AML-193 (cell line): ENCODE measurements at regions not wholly inside any gene's neighbourhood (a gene's known extent, or its start where the extent isn't known, plus 50 kb on each side); places are given as distances from the start of the nearest gene placed in this dataset.
"Not testable (repeated sequence)": the region's sequence is repeated elsewhere in the genome, so short reads cannot be mapped to it uniquely, and the experiment has no call there.

Experiments
- DNase-seq, 2 experiments: peaks; one replicate each; lab custom pipeline; 2025; lab: John Stamatoyannopoulos, UW

GRCh38 chr10:2246747-2247146 lies 509.4 kb upstream of the ADARB2 start:
- no peak for DNase-seq

DNA sequence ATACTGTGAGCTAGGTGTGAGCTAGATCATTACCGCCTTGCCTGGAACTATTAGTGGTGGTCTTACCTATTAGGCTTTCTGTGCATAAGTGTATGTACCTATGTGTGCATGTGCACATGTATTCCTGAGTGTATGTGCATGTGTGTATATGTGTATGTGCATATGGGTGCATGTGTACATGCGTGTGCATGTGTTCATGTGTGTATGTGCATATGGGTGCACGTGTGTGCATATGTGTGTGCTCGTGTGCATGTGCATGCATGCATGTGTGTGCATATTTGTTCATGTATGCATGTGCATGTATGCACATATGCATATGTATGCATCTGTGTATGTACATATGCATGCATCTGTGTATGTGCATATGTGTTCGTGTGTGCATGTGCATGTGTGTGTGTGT lies 508.3 kb upstream of the ADARB2 start:
- DNase-seq, result no peak

DNA sequence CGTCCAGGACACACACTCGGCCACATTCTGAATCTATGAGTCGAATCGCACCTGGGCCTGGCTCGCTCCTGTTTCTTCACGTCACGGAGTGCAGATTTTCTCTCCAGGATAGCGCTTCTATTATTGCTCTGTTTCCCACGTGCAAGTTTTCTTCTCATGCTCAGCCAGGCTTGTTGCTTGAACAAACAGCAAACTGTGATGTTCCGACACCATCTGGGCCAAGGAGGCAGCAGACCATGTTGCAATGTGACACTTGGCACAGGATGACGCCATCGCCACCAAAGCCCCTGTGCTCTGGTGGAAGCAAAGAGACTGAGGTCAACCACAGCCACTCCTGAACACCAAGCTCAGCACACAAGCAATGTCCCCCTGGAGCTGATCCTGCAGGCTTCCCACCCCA lies 507.1 kb upstream of the ADARB2 start:
- no peak for DNase-seq

GRCh38 chr10:2236876-2237275 lies 499.6 kb upstream of the ADARB2 start:
- no peak for DNase-seq

- DNase-seq, result no peak
Observed at GRCh38 chr10:2232479-2232878, 495.2 kb upstream of the ADARB2 start.

DNA sequence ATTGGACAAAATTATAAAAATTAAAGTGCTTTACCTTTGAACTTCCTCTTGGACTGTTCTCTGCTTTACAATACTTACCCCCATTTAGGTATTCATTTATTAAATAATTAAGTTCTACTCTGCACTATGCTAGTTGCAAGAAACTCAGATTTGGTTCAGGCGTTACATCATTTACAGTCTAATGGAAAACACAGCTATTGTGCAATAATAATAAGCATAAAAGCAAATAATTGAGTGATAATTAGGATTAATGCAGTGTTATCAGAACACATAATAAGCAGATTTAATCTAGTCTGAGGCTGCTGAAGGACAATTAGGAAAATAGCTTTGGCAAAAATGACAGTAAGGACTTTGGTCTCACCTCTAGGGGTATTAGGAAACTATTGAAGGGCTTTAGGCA lies 493.2 kb upstream of the ADARB2 start:
- no peak for DNase-seq

DNA sequence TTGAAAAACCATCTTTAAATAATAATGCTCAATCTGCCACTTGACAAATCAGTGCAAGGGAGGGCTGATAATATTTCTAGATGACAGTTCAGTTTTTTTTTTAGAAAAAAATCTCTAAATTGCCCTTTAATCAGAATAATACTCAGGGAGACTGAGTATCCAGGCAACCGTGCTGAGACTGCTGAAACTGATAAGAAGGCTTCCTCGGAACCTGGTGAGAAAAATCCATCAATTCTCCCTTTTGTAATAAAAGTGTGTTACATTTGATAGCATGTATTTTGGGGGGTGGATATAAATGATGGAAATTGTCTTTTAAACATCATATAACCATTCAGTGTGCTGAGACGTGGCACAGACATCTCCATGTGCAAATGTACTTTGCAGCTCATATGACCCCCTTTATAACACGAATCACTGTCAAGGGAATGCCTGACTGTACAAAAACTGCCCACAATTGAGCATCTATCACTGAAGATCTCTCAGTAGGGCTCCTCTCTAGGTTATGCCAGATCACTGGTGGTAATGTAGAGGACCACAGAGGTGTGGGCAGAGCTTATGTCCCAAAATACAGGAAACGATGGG lies 491.1 kb upstream of the ADARB2 start:
- no peak for DNase-seq

DNA sequence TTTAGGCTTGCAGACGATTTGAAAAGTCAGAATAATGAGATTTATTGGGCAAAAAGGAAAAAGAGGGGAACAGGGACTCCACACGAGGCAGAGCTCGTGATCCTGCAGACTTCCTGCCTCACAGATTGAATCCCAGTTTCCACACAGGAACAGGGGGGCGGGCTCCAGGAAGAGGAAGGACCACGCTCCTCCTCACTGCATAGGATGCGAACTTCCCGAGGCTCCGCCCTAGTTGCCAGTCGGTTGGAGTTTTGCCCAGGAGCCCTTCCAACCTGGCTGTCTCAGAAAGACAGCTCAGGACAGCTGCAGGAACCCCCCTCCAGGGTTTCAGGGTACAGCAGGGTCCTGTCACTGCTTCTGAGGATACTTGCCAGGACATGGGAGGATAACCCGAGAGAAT lies 488.3 kb upstream of the ADARB2 start:
- DNase-seq, result no peak

GRCh38 chr10:2223548-2224320 lies 486.4 kb upstream of the ADARB2 start:
- DNase-seq, result no peak

GRCh38 chr10:2222631-2223030 lies 485.3 kb upstream of the ADARB2 start:
- DNase-seq, result no peak

GRCh38 chr10:2214805-2215204 lies 477.5 kb upstream of the ADARB2 start:
- DNase-seq, result no peak

GRCh38 chr10:2214092-2214491 lies 476.8 kb upstream of the ADARB2 start:
- DNase-seq, result no peak

GRCh38 chr10:2212244-2212834 lies 475.0 kb upstream of the ADARB2 start:
- no peak for DNase-seq

DNA sequence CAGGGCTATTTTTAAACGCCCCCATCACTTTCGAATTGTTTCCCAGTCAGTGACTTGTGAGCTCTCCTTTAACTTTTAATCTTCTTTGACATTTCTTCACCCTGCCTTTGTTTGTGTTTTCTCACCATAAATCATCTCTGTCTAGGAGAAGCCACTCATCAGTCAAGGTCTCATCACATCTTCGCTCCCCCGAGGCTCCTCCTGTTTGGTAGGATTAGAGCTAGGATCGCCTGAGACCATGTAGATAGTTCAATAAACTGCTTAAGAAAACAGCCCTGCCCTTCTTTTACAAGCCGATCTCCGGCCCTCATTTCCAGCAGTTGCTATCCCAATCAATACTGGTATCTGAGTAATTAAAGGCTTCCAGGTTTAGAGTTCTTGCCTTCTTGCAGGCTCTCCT lies 472.8 kb upstream of the ADARB2 start:
- DNase-seq, result no peak

DNA sequence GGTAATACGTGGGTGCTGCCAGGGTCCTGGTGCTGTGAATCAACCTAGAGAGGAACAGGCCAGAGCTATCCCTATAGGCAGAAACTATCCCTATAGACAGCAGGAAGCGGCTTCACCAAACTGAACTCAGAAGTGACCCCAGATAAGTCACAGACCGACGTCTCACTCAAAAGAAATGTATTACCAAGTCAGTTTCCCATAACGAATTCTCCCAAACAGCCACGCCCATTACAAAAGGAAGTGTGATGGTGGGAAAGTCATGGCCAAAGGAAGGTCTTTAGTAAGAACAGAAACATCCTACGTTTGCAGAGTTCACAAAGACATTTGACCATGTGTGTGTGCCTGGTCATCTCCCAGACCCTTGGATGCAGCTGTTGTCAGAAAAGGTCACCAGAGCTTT lies 470.8 kb upstream of the ADARB2 start:
- DNase-seq, result no peak

DNA sequence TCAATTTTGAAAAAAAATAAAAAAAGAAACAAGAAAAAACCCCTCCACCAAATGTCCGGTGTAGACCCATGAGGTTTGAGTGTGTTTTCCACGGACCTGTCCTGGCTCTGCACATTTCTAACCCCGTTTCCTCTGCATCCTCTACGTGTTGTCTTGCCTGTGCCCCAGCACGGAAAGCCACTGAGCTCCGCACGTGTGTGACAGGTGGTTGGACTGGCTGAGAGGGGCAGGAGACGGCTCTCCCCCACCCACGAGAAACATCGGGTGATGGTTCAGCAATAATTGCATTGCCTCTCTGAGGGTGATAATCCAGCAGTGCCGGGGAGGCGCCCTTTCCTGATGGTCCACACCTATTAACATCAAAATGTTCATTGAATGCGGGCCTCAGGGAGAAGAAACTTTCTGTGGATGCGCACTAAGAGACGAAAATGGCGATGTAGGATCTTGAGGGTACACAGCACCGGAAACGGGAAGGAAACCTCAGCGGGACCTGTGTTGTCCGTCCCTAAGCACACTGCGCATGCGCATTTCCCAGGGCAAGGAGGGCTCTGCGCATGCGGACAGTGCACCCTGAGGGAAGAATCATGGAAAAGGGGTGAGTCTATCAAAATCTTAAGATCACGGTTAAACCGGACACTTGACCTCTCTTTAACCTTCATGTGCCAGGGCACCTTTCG lies 470.1 kb upstream of the ADARB2 start:
- no peak for DNase-seq

DNA sequence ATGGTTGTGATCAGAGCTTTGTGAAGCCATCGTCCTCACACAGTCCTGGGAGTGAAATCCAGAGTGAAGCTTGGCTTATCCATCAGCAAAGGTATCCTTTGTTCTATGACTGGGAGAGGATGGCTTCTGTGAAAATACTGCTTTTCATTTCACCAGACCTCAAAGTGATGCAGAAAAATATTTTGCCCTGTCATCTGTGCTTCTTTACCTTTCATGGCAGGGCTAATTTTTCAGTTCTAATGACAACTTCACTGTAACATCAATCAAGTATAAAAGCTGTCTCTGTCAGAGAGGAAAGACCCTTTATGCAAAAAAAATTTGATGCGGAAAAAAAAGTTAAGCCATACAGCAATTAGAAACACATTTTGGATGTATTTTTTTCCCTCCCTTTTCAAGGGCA lies 468.1 kb upstream of the ADARB2 start:
- DNase-seq, result no peak

- no peak for DNase-seq
Observed at GRCh38 chr10:2202401-2202800, 465.1 kb upstream of the ADARB2 start.

GRCh38 chr10:2201534-2202099 lies 464.3 kb upstream of the ADARB2 start:
- no peak for DNase-seq

GRCh38 chr10:2197663-2198062 lies 460.3 kb upstream of the ADARB2 start:
- no peak for DNase-seq

DNA sequence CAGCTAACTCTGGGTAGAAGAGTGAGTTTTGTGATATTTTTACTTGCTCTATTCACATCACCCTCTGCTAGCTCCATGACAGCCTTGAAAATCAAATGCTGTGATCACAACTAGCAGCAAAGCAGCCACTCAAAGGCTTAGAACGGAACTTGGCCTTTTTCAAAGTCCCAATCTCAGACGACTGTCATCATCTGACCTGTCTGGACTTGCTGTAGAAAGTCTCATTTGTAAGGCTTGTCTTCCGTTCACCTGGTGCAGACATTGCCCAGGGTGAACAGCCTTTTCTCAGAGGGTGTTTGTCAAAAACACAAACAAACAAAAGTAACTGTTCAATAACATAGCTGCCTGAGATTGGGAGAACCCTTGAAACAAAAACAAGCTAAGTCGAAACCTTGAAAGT lies 458.9 kb upstream of the ADARB2 start:
- DNase-seq, result no peak

DNA sequence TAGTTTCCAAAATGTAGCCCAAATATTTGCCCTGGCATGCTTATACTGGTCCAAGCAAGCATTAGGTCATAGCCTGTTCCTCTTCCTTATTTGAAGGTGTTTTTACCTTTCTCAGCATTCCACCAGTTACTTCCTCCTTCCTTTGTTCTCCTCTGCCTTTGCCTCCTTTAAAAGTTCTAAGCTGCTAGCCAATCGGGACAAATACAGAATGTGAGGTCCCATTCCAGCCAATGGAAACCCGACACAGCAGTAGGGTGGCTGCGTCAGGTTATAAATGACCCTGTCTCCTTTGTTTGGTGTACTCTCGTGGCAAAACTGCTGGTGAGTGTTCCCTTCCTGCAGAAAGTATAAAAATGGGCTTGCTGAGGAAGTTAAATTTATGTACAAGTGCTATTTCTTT lies 452.0 kb upstream of the ADARB2 start:
- DNase-seq, result not testable (repeated sequence)

- DNase-seq, result no peak
Observed at GRCh38 chr10:2188371-2188770, 451.0 kb upstream of the ADARB2 start.
